Psoas muscle (tissue), 7 donors: ENCODE measurements at regions not wholly inside any gene's neighbourhood (a gene's known extent, or its start where the extent isn't known, plus 50 kb on each side); places are given as distances from the start of the nearest gene placed in this dataset.

Experiments used
- ATAC-seq, 4 donors: fragments of 200-7000 bp; cut with Tn5 transposase; one replicate each; pipeline ENCODE4 v1.9.1; 2020; ENCODE audit warnings: moderate library complexity in 3 of 4, mild to moderate bottlenecking in 2 of 4
- DNase-seq, 2 donors: peaks; one replicate each; pipeline ENCODE4 v3.0.0-alpha.2; 2020
- H3K27ac ChIP-seq: fragments of 200-600 bp; one replicate; pipeline ENCODE4 v1.8.0; 2022
- H3K27me3 ChIP-seq, 3 donors: fragments of 200-600 bp in 1 of 3; one replicate each; pipeline versions ENCODE4 v1.6.1 to v1.8.0; 2013 to 2022; ENCODE audit warnings: low read length in 2 of 3, mild to moderate bottlenecking in 2 of 3, moderate library complexity in 1 of 3; ENCODE audit not compliant: insufficient read depth in 3 of 3
- H3K36me3 ChIP-seq, 2 donors: fragments of 200-600 bp in 1 of 2; one replicate each; pipeline versions ENCODE4 v1.6.1 to v1.8.0; 2013 to 2022; ENCODE audit warnings: low read depth in 1 of 2, mild to moderate bottlenecking in 1 of 2, moderate library complexity in 1 of 2; ENCODE audit not compliant: insufficient read depth in 1 of 2
- H3K4me1 ChIP-seq: fragments of 200-600 bp; one replicate; pipeline ENCODE4 v1.8.0; 2022
- H3K4me3 ChIP-seq: fragments of 200-600 bp; one replicate; pipeline ENCODE4 v1.8.0; 2022; ENCODE audit warnings: mild to moderate bottlenecking
- H3K9me3 ChIP-seq: fragments of 200-600 bp; one replicate; pipeline ENCODE4 v1.8.0; 2022
- CTCF ChIP-seq: fragments of 200-600 bp; IDR thresholded peaks from one replicate; pipeline ENCODE4 v1.8.0; 2022; ENCODE audit warnings: antibody characterized with exemption
- WGBS, 3 donors: extraction: QIAGEN DNeasy Blood & Tissue Kit; methylation state at CpG; one replicate each; pipeline versions ENCODE4 v1.1.6 to v1.1.7; 2013; 5-methylcytosine and 5-hydroxymethylcytosine counted together
- intact Hi-C, 2 donors: fragments of 100-400 bp; cut with DNase I; formaldehyde crosslinking; loops; one replicate each; pipeline versions ENCODE4 v1.11.0 to v1.14.2; 2022
- donor health status: healthy with polysubstance abuse.
- donor health status: DM: no; HTN: no; CAD: no; lungs with moderate emphysema.
- donor health status: Bipolar disorder and iron deficiency.
- donor health status: healthy.
- donor health status: DM: yes; HTN: yes; CAD: no.
- donor health status: DM: no; HTN: no; CAD: no.
- donor health status: DM: yes; HTN: yes; CAD: no.

GRCh38 chr9:99282406-99282805, 60.3 kb downstream of the SEC61B start:
- intact Hi-C loops, result no loop called here
- ATAC-seq (no peak), DNase-seq (no peak)
- Histone ChIP-seq H3K9me3 (no peaks in the 10 kb centered on the region), H3K27ac (no peak overlapping the region), H3K27me3 (no peaks in the 10 kb centered on the region), H3K36me3 (no peaks in the 10 kb centered on the region), H3K4me1 (no peaks in the 10 kb centered on the region), H3K4me3 (no peak overlapping the region)
- 89 to 93% (median 91%) methylated on average over 2 of the region's 2 CpGs for WGBS, 3 donors
- no peak for TF ChIP-seq CTCF

- intact Hi-C loops, result no loop called here
- no peaks in the 10 kb centered on the region for H3K4me1 ChIP-seq
- no peaks in the 10 kb centered on the region for H3K27me3 ChIP-seq
- no peak for ATAC-seq
- TF ChIP-seq CTCF, result no peak
- no peaks in the 10 kb centered on the region for H3K36me3 ChIP-seq
- H3K27ac ChIP-seq, result no peak overlapping the region
- no peak overlapping the region for H3K4me3 ChIP-seq
- no peaks in the 10 kb centered on the region for H3K9me3 ChIP-seq
- WGBS, 3 donors, result 89 to 90% (median 90%) methylated on average over 6 of the region's 6 CpGs
- DNase-seq, result no peak
Measured at GRCh38 chr9:99285965-99286364, 63.9 kb downstream of the SEC61B start.

GRCh38 chr9:99286536-99286935, 64.5 kb downstream of the SEC61B start:
- Histone ChIP-seq H3K36me3 (no peaks in the 10 kb centered on the region), H3K27ac (no peak overlapping the region), H3K9me3 (no peaks in the 10 kb centered on the region), H3K27me3 (no peaks in the 10 kb centered on the region), H3K4me1 (no peaks in the 10 kb centered on the region), H3K4me3 (no peak overlapping the region)
- 87 to 94% (median 87%) methylated on average over 3 of the region's 3 CpGs for WGBS, 3 donors
- no peak for TF ChIP-seq CTCF
- intact Hi-C loops, result no loop called here
- ATAC-seq (no peak), DNase-seq (no peak)

- Histone ChIP-seq H3K36me3 (no peaks in the 10 kb centered on the region), H3K4me1 (no peaks in the 10 kb centered on the region), H3K9me3 (no peaks in the 10 kb centered on the region), H3K4me3 (no peak overlapping the region), H3K27me3 (no peaks in the 10 kb centered on the region), H3K27ac (no peak overlapping the region)
- intact Hi-C loops, result no loop called here
- no peak for DNase-seq
- WGBS, 3 donors, result 86 to 93% (median 91%) methylated on average over 2 of the region's 2 CpGs
- no peak for TF ChIP-seq CTCF
- ATAC-seq, result no peak
Measured at GRCh38 chr9:99287641-99288040, 65.6 kb downstream of the SEC61B start.

GRCh38 chr9:99288830-99289229, 66.7 kb downstream of the SEC61B start:
- no peak for DNase-seq
- no peak for TF ChIP-seq CTCF
- no peak for ATAC-seq
- no peaks in the 10 kb centered on the region for H3K27me3 ChIP-seq
- H3K27ac ChIP-seq, result no peak overlapping the region
- intact Hi-C loops, result no loop called here
- no peaks in the 10 kb centered on the region for H3K36me3 ChIP-seq
- H3K4me1 ChIP-seq, result no peaks in the 10 kb centered on the region
- H3K4me3 ChIP-seq, result no peak overlapping the region
- WGBS, 3 donors, result 49 to 53% (median 52%) methylated on average over 6 of the region's 6 CpGs
- no peaks in the 10 kb centered on the region for H3K9me3 ChIP-seq
